GM10266 (cell line): ENCODE measurements at regions not wholly inside any gene's neighbourhood (a gene's known extent, or its start where the extent isn't known, plus 50 kb on each side); places are given as distances from the start of the nearest gene placed in this dataset.

Experiments used
- DNase-seq: peaks from one replicate; pipeline ENCODE4 v3.0.0; 2012; ENCODE audit errors: extremely low spot score
- CTCF ChIP-seq: IDR thresholded peaks from 2 replicates; pipeline ENCODE4 v1.5.1; 2012; ENCODE audit warnings: mild to moderate bottlenecking, low read depth; ENCODE audit not compliant: control insufficient read depth, insufficient read depth; ENCODE audit errors: missing control alignments

- DNase-seq, result no peak
- TF ChIP-seq CTCF, result no peak
These were observed 298.9 kb upstream of the RORA start for GRCh38 chr15:61527836-61528580.

- DNase-seq, result no peak
These were observed 295.4 kb upstream of the RORA start for GRCh38 chr15:61524545-61524944.

GRCh38 chr15:61524086-61524485 is 295.0 kb upstream of the RORA start:
- no peak for TF ChIP-seq CTCF
- no peak for DNase-seq

More at GRCh38 chr15:61524545-61524944, 295.4 kb upstream of the RORA start:
- TF ChIP-seq CTCF, result no peak

GRCh38 chr15:61522411-61522810 is 293.3 kb upstream of the RORA start:
- no peak for DNase-seq
- no peak for TF ChIP-seq CTCF

GRCh38 chr15:61521953-61522352 is 292.9 kb upstream of the RORA start:
- TF ChIP-seq CTCF, result no peak
- DNase-seq, result no peak

GRCh38 chr15:61519296-61519695 is 290.2 kb upstream of the RORA start:
- no peak for TF ChIP-seq CTCF
- no peak for DNase-seq

- no peak for DNase-seq
- no peak for TF ChIP-seq CTCF
These were observed 289.3 kb upstream of the RORA start for GRCh38 chr15:61518191-61518950.
